ENCODE measurements at regions not wholly inside any gene's neighbourhood (a gene's known extent, or its start where the extent isn't known, plus 50 kb on each side); places are given as distances from the start of the nearest gene placed in this dataset.

GRCh38 chr5:4159681-4160080 is 564.0 kb downstream of the IRX1 start:
- TF ChIP-seq POLR2AphosphoS5 (IDR thresholded peaks at IDR 0.05) (no peak), CTCF (IDR thresholded peaks at IDR 0.05) (no peak), POLR2A (IDR thresholded peaks at IDR 0.05) (no peak), EP300 (IDR thresholded peaks at IDR 0.05) (no peak)
